CD14-positive monocyte (primary cell): ENCODE measurements at regions not wholly inside any gene's neighbourhood (a gene's known extent, or its start where the extent isn't known, plus 50 kb on each side); places are given as distances from the start of the nearest gene placed in this dataset.

Experiments
- DNase-seq, 3 donors: peaks; one replicate each; pipeline ENCODE4 v3.0.0-alpha.2; 2011 to 2022
- H2AFZ ChIP-seq: 2 replicates; pipeline ENCODE4 v1.6.0; 2012; ENCODE audit warnings: mild to moderate bottlenecking, low read depth, low read length, inconsistent platforms; ENCODE audit not compliant: insufficient read depth, poor library complexity, severe bottlenecking
- H3K27ac ChIP-seq, 2 donors: 1 replicate in 1 of 2; 2 replicates in 1 of 2; pipeline ENCODE4 v1.5.1; 2012 to 2013; ENCODE audit warnings: low read length in 2 of 2, control low read depth in 1 of 2, inconsistent platforms in 1 of 2, low read depth in 1 of 2, mild to moderate bottlenecking in 1 of 2
- H3K27me3 ChIP-seq, 2 donors: one replicate each; pipeline versions ENCODE4 v1.6.0 to v1.6.1; 2011 to 2013; ENCODE audit warnings: low read length in 2 of 2; ENCODE audit not compliant: control insufficient read depth in 2 of 2, insufficient read depth in 2 of 2
- H3K36me3 ChIP-seq, 2 donors: replicated peaks in 1 of 2; 1 replicate in 1 of 2; 2 replicates in 1 of 2; pipeline versions ENCODE4 v1.5.1 to v1.6.1; 2012 to 2013; ENCODE audit warnings: low read length in 2 of 2, control low read depth in 1 of 2, inconsistent platforms in 1 of 2, mild to moderate bottlenecking in 1 of 2; ENCODE audit not compliant: insufficient read depth in 2 of 2, control insufficient read depth in 1 of 2
- H3K4me1 ChIP-seq, 2 donors: 1 replicate in 1 of 2; 2 replicates in 1 of 2; pipeline versions ENCODE4 v1.5.1 to v1.6.1; 2012 to 2013; ENCODE audit warnings: low read length in 2 of 2, control low read depth in 1 of 2, inconsistent platforms in 1 of 2, mild to moderate bottlenecking in 1 of 2, moderate library complexity in 1 of 2; ENCODE audit not compliant: insufficient read depth in 2 of 2, control insufficient read depth in 1 of 2
- H3K4me2 ChIP-seq: replicated peaks from 2 replicates; pipeline ENCODE3; 2012; ENCODE audit warnings: low read length, moderate library complexity, mild to moderate bottlenecking; ENCODE audit not compliant: poor library complexity, severe bottlenecking; ENCODE audit errors: extremely low read depth
- H3K4me3 ChIP-seq, 3 experiments: fragments of 200-600 bp in 1 of 3; sonication (generic) in 1 of 3; replicated peaks in 1 of 3; 1 replicate in 2 of 3; 2 replicates in 1 of 3; pipeline ENCODE4 v1.5.1; 2011 to 2013; ENCODE audit warnings: low read length in 3 of 3, mild to moderate bottlenecking in 3 of 3, control low read depth in 2 of 3, low read depth in 2 of 3, inconsistent platforms in 1 of 3, moderate library complexity in 1 of 3
- H3K79me2 ChIP-seq: 2 replicates; pipeline ENCODE4 v1.6.0; 2012; ENCODE audit warnings: mild to moderate bottlenecking, control low read depth, inconsistent platforms, low read length, moderate library complexity; ENCODE audit not compliant: insufficient read depth
- H3K9ac ChIP-seq: 2 replicates; pipeline ENCODE4 v1.6.0; 2017; ENCODE audit warnings: low read length, mild to moderate bottlenecking; ENCODE audit not compliant: insufficient read depth, poor library complexity, severe bottlenecking
- H3K9me3 ChIP-seq, 2 donors: replicated peaks in 1 of 2; 1 replicate in 1 of 2; 2 replicates in 1 of 2; pipeline versions ENCODE4 v1.5.1 to v1.6.1; 2012 to 2013; ENCODE audit warnings: low read length in 2 of 2, control low read depth in 1 of 2; ENCODE audit not compliant: control insufficient read depth in 1 of 2, insufficient read depth in 1 of 2
- H4K20me1 ChIP-seq: 2 replicates; pipeline ENCODE4 v1.6.0; 2012; ENCODE audit warnings: mild to moderate bottlenecking, low read length, control low read depth, moderate library complexity; ENCODE audit not compliant: insufficient read depth
- H3K27ac Mint-ChIP-seq, 7 donors: one replicate each; pipeline ENCODE4 v1.8.0; 2020; ENCODE audit warnings: mild to moderate bottlenecking in 7 of 7, mixed read lengths in 7 of 7, moderate library complexity in 6 of 7, inconsistent platforms in 2 of 7
- H3K27me3 Mint-ChIP-seq, 3 donors: one replicate each; pipeline ENCODE4 v1.8.0; 2021 to 2022; ENCODE audit warnings: low read depth in 3 of 3, mild to moderate bottlenecking in 3 of 3, mixed read lengths in 3 of 3, moderate library complexity in 3 of 3, inconsistent platforms in 1 of 3
- H3K36me3 Mint-ChIP-seq, 2 donors: one replicate each; pipeline ENCODE4 v1.8.0; 2020; ENCODE audit warnings: mixed read lengths in 2 of 2, inconsistent platforms in 1 of 2, mild to moderate bottlenecking in 1 of 2
- H3K4me1 Mint-ChIP-seq: one replicate; pipeline ENCODE4 v1.8.0; 2020; ENCODE audit warnings: mild to moderate bottlenecking, mixed read lengths
- H3K4me3 Mint-ChIP-seq, 2 donors: one replicate each; pipeline ENCODE4 v1.8.0; 2020; ENCODE audit warnings: mild to moderate bottlenecking in 2 of 2, mixed read lengths in 2 of 2, moderate library complexity in 1 of 2
- H3K9me3 Mint-ChIP-seq, 7 donors: one replicate each; pipeline ENCODE4 v1.8.0; 2020 to 2022; ENCODE audit warnings: mixed read lengths in 7 of 7, mild to moderate bottlenecking in 6 of 7, moderate library complexity in 6 of 7, inconsistent platforms in 2 of 7
- WGBS: methylation state at CpG from one replicate; pipeline ENCODE4 v1.1.5; 2013; ENCODE audit warnings: missing lambda C conversion rate; ENCODE audit not compliant: insufficient coverage; 5-methylcytosine and 5-hydroxymethylcytosine counted together
- intact Hi-C, 2 donors: fragments of 100-400 bp; cut with micrococcal nuclease; formaldehyde crosslinking; loops; one replicate each; pipeline versions ENCODE4 v1.15.0 to v1.15.1; 2023
- TF ChIP-seq, protein P1 (sequence below): fragments of 200-600 bp; IDR thresholded peaks from one replicate; pipeline ENCODE4 v1.8.0; 2022; ENCODE audit warnings: antibody characterized with exemption, mild to moderate bottlenecking

- no peaks in the 10 kb centered on the region for H3K27me3 ChIP-seq
- no peak overlapping the region for H2AFZ ChIP-seq
- Mint-ChIP-seq H3K4me3 (no peak overlapping the region), H3K27ac (no peak overlapping the region), H3K4me1 (peaks cover 5% of the 10 kb centered on the region), H3K36me3 (no peaks in the 10 kb centered on the region), H3K27me3 (peaks cover 0 to 2% (median 0%) of the 10 kb centered on the region in 3 donors), H3K9me3 (peaks cover 0 to 2% (median 0%) of the 10 kb centered on the region in 7 donors)
- no peak overlapping the region for H3K9ac ChIP-seq
- H3K4me2 ChIP-seq, result no peak overlapping the region
- H3K9me3 ChIP-seq, result no peaks in the 10 kb centered on the region
- H3K4me3 ChIP-seq, result no peak overlapping the region
- intact Hi-C loops, result no loop called here
- H3K79me2 ChIP-seq, result no peaks in the 10 kb centered on the region
- no peaks in the 10 kb centered on the region for H4K20me1 ChIP-seq
- TF ChIP-seq, protein P1, sequence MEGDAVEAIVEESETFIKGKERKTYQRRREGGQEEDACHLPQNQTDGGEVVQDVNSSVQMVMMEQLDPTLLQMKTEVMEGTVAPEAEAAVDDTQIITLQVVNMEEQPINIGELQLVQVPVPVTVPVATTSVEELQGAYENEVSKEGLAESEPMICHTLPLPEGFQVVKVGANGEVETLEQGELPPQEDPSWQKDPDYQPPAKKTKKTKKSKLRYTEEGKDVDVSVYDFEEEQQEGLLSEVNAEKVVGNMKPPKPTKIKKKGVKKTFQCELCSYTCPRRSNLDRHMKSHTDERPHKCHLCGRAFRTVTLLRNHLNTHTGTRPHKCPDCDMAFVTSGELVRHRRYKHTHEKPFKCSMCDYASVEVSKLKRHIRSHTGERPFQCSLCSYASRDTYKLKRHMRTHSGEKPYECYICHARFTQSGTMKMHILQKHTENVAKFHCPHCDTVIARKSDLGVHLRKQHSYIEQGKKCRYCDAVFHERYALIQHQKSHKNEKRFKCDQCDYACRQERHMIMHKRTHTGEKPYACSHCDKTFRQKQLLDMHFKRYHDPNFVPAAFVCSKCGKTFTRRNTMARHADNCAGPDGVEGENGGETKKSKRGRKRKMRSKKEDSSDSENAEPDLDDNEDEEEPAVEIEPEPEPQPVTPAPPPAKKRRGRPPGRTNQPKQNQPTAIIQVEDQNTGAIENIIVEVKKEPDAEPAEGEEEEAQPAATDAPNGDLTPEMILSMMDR, result no peak
- DNase-seq, result peak; percentile 14 to 50 (median 41)
- H3K36me3 ChIP-seq, result no peaks in the 10 kb centered on the region
- peaks cover 0 to 5% of the 10 kb centered on the region in 2 donors for H3K4me1 ChIP-seq
- H3K27ac ChIP-seq, result no peak overlapping the region
Measured at GRCh38 chr2:176967911-176968450, 244.6 kb upstream of the HNRNPA3 start.

- Mint-ChIP-seq H3K27me3 (peaks cover 0 to 2% (median 0%) of the 10 kb centered on the region in 3 donors), H3K9me3 (peaks cover 0 to 3% (median 0%) of the 10 kb centered on the region in 7 donors), H3K4me3 (no peak overlapping the region), H3K4me1 (peaks cover 5% of the 10 kb centered on the region), H3K27ac (no peak overlapping the region), H3K36me3 (no peaks in the 10 kb centered on the region)
- H3K9ac ChIP-seq, result no peak overlapping the region
- H3K4me1 ChIP-seq, result peaks cover 0 to 5% of the 10 kb centered on the region in 2 donors
- no peak for DNase-seq
- no peaks in the 10 kb centered on the region for H3K27me3 ChIP-seq
- H3K79me2 ChIP-seq, result no peaks in the 10 kb centered on the region
- 50% methylated on average over 2 of the region's 2 CpGs for WGBS
- no peak overlapping the region for H3K4me3 ChIP-seq
- no peaks in the 10 kb centered on the region for H3K9me3 ChIP-seq
- TF ChIP-seq, protein P1, result no peak
- no peak overlapping the region for H2AFZ ChIP-seq
- no peaks in the 10 kb centered on the region for H3K36me3 ChIP-seq
- intact Hi-C loops, result no loop called here
- no peaks in the 10 kb centered on the region for H4K20me1 ChIP-seq
- no peak overlapping the region for H3K27ac ChIP-seq
- no peak overlapping the region for H3K4me2 ChIP-seq
Measured at GRCh38 chr2:176969642-176970359, 242.8 kb upstream of the HNRNPA3 start.
